B cell (primary cell): ENCODE measurements at regions not wholly inside any gene's neighbourhood (a gene's known extent, or its start where the extent isn't known, plus 50 kb on each side); places are given as distances from the start of the nearest gene placed in this dataset.

Experiments used
- CTCF ChIP-seq: fragments of 200-600 bp; IDR thresholded peaks from one replicate; pipeline ENCODE4 v1.8.0; 2022; ENCODE audit warnings: antibody characterized with exemption, mild to moderate bottlenecking
- EZH2 ChIP-seq: IDR thresholded peaks from 2 replicates; pipeline ENCODE4 v1.6.1; 2012; ENCODE audit warnings: borderline replicate concordance, low read depth, mild to moderate bottlenecking, moderate library complexity, low read length; ENCODE audit not compliant: insufficient read depth, poor library complexity, severe bottlenecking

DNA sequence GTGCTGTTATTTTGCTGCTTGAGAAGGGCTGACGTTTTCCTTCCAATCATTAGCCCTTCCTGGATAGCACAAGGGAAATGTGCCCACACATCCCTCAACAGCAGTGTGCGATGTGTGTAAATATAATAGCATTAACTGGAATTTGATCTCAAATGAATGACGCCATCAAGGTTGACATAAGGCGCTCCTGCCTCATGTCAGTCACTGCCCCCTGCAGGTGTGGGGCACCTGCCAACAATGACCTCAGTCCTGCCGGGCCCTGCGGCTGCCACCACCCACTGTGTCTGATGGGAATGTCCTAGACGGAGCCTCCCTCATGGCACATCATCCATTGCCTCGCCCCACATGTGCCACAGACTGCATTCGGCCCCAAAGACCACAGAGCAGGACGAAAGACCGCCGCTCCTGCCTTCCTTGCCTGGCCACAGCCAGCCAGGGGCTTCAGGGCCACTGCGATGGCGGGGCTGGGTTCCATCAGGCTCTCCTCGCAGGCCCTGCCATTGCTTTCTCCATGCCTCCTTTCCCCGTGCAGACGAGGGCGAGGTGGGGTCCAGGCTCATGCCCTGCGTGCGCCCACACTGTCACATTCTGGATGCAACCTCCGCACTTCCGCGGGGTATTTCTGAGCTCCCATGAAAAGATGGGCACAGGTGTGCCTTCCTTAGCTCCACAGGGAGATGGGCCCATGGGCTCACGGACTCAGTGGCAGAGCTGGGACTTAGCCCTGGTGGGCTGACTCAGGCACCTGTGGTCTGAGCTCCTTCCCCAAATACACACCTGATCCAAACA is 146.7 kb downstream of the SOX1 start:
- TF ChIP-seq CTCF (no peak), EZH2 (no peak)
